22Rv1 (cell line): ENCODE measurements at regions not wholly inside any gene's neighbourhood (a gene's known extent, or its start where the extent isn't known, plus 50 kb on each side); places are given as distances from the start of the nearest gene placed in this dataset.
A peak's percentile ranks its signal among the peaks of the same experiment; 100 is the strongest.

Experiments used
- H3K27ac ChIP-seq: fragments of 450-650 bp; 2 replicates; pipeline ENCODE4 v1.5.1; 2017
- CTCF ChIP-seq: fragments of 450-650 bp; IDR thresholded peaks from 2 replicates; pipeline ENCODE4 v1.5.1; 2017; ENCODE audit warnings: mild to moderate bottlenecking
- ZFX ChIP-seq: fragments of 450-650 bp; IDR thresholded peaks from 2 replicates; pipeline ENCODE4 v1.6.1; 2017; ENCODE audit warnings: antibody characterized with exemption, borderline replicate concordance

GRCh38 chr1:36554323-36554628 lies 71.6 kb upstream of the CSF3R start:
- TF ChIP-seq ZFX, result no peak
- TF ChIP-seq CTCF, result no peak
- no peak overlapping the region for H3K27ac ChIP-seq

GRCh38 chr1:36553591-36554322 lies 71.0 kb upstream of the CSF3R start:
- TF ChIP-seq ZFX, result no peak
- peak; percentile 88 for TF ChIP-seq CTCF

GRCh38 chr1:36542962-36543515 lies 60.3 kb upstream of the CSF3R start:
- peak; percentile 33; the same call in 1 of the 2 replicates for TF ChIP-seq CTCF
- no peak for TF ChIP-seq ZFX
- H3K27ac ChIP-seq, result no peak overlapping the region

More at GRCh38 chr1:36553591-36554322, 71.0 kb upstream of the CSF3R start:
- no peak overlapping the region for H3K27ac ChIP-seq

- H3K27ac ChIP-seq, result no peak overlapping the region
- TF ChIP-seq ZFX (no peak), CTCF (no peak)
Measured at GRCh38 chr1:36542024-36542961, 59.6 kb upstream of the CSF3R start.

GRCh38 chr1:36540056-36540455 lies 57.3 kb upstream of the CSF3R start:
- no peak for TF ChIP-seq CTCF
- TF ChIP-seq ZFX, result no peak
- no peak overlapping the region for H3K27ac ChIP-seq

GRCh38 chr1:36539526-36539925 lies 56.8 kb upstream of the CSF3R start:
- TF ChIP-seq CTCF, result no peak
- no peak for TF ChIP-seq ZFX
- H3K27ac ChIP-seq, result no peak overlapping the region

GRCh38 chr1:36537991-36538390 lies 55.3 kb upstream of the CSF3R start:
- no peak overlapping the region for H3K27ac ChIP-seq
- no peak for TF ChIP-seq ZFX
